ENCODE measurements at regions not wholly inside any gene's neighbourhood (a gene's known extent, or its start where the extent isn't known, plus 50 kb on each side); places are given as distances from the start of the nearest gene placed in this dataset.

DNA sequence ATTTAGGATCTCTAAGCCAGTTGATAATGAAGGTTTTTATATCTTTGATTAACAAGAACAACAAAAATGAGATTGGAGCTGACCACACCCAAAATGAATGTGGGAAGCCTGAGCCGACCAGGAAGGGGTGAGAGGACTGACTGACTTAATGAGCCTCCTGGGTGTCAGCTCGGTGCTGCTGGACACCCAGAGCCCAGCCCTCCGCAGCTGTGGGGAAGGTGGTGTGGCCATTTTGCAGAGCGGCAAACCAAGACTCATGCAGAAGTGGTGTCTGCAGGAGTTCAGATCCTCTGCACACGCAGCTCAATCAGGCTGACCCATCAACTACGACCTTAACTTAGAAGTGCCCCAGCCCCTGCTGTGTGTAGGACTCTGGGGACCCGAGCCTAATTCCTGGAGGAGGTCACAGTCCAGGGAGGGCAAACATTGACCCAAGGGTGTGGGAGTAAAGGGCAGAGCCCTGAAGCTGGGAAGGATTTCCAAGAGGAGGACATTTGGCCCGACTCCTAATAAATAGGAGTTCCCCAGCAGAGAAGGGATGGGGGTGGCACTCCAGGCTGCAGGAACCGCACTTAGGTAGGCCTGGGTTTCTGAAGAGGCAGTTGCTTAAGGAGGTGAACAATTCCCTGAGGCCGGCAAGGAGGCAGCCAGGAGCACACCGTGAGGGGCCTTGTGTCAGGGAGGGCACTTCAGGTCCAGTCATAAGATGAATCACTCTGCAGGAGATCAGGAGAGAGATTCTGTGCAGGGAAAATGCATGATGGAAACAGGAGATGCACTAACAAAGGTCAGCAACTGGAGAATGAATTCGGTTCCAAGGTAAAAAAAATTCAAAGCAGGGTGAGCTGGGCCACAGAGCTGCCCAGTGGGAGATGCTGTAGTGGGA lies 197.1 kb upstream of the TPM1 start:
- no peaks in the 10 kb centered on the region for H3K27me3 ChIP-seq (ENCODE audit: control insufficient read depth, insufficient read depth, low read length)
- DNase-seq (ENCODE audit: low read depth): no peak
- no peak overlapping the region for H3K4me3 ChIP-seq (ENCODE audit: low read depth, low read length)
- H3K36me3 ChIP-seq (ENCODE audit: control insufficient read depth, insufficient read depth, low read length): peaks cover 3% of the 10 kb centered on the region; the same call in 1 of the 2 replicates
- TF ChIP-seq, protein P1, sequence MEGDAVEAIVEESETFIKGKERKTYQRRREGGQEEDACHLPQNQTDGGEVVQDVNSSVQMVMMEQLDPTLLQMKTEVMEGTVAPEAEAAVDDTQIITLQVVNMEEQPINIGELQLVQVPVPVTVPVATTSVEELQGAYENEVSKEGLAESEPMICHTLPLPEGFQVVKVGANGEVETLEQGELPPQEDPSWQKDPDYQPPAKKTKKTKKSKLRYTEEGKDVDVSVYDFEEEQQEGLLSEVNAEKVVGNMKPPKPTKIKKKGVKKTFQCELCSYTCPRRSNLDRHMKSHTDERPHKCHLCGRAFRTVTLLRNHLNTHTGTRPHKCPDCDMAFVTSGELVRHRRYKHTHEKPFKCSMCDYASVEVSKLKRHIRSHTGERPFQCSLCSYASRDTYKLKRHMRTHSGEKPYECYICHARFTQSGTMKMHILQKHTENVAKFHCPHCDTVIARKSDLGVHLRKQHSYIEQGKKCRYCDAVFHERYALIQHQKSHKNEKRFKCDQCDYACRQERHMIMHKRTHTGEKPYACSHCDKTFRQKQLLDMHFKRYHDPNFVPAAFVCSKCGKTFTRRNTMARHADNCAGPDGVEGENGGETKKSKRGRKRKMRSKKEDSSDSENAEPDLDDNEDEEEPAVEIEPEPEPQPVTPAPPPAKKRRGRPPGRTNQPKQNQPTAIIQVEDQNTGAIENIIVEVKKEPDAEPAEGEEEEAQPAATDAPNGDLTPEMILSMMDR (IDR thresholded peaks at IDR 0.05; ENCODE audit: insufficient read depth, low read depth, low read length): no peak
- CTCF ChIA-PET: interaction anchor here (0.6 to 1.5 kb wide), 4 partner anchors 13 to 249 kb away, joined by 3 to 4 read pairs (median 4); no protein-coding TSS in a partner anchor
- POLR2A ChIA-PET: interaction anchor here (0.6 kb wide), 1 partner anchor 29 kb away, joined by 9 read pairs; no protein-coding TSS in a partner anchor

DNA sequence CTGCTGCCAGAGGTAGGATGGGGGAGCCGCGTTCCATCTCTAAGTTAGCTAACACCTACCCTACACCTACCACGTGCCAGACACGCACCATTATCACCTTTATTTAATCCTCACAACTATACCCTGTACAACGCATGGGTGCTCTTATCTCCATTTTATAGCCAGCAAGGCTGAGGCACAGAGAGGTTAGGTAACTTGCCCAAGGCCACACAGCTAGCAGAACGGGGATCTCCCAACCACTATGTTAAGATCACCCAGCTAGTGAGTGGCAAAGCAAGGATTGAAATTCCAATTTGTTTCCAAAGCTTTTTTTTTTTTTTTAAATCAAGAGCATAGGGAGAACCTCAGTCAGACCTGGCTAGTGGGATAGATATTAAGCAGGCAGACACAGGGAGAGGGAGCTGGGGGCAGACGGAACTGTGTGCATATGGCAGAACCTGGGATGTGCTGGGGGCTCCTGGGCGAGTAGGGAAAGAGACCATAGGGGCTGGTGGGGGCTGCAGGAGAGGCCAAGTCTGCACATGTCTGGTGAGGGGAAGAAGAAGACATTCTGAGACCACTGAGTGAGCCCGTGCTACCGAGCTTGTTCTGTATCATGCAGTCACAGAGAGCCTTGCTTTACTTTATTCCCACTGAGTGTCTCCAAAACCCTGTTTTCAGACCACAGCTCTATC lies 196.3 kb upstream of the TPM1 start:
- POLR2A ChIA-PET: interaction anchor here (0.6 to 0.7 kb wide), 2 partner anchors 28 to 29 kb away, joined by 9 to 14 read pairs; no protein-coding TSS in a partner anchor
- CTCF ChIA-PET: interaction anchor here (0.6 to 1.6 kb wide), 6 partner anchors 16 to 248 kb away, joined by 3 to 4 read pairs (median 4); no protein-coding TSS in a partner anchor
- no peak overlapping the region for H3K4me3 ChIP-seq (ENCODE audit: low read depth, low read length)
- no peak for DNase-seq (ENCODE audit: low read depth)
- no peaks in the 10 kb centered on the region for H3K27me3 ChIP-seq (ENCODE audit: control insufficient read depth, insufficient read depth, low read length)
- TF ChIP-seq, protein P1 (IDR thresholded peaks at IDR 0.05; ENCODE audit: insufficient read depth, low read depth, low read length): no peak
- peaks cover 2% of the 10 kb centered on the region; the same call in 1 of the 2 replicates for H3K36me3 ChIP-seq (ENCODE audit: control insufficient read depth, insufficient read depth, low read length)

DNA sequence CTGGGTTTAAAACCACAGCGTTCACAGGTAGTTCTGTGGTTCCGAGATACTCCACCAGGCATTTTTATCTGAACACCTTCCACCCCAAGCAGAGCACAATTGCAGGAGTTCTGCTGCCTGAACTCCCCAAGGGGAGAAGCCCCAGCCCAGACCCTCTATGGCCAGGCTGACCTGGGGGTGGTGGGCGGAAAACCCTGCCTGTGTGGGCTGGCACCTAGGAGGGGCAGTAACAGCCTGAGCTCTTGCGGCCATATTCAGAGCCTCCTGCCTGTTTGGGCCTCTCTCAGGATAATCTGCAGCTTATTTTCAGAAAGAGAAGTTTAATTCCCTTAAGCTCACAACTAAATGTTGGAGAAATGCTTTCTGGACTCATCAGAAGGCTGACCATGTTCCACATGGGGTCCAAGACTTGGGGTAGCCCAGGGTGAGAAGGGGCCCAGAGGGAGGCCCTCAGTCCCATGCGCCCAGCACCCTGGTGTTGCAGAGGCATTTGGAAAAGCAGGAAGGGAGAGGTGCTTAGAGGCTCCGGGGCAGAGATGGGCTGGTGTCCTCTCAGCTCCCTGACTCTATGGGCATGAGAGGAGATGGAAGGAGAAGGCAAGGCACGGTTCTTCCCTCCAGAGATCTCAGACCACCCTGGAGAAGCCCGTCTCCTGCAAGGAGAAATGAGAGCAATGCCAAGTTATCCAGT lies 195.6 kb upstream of the TPM1 start:
- peaks cover 2% of the 10 kb centered on the region; the same call in 1 of the 2 replicates for H3K36me3 ChIP-seq (ENCODE audit: control insufficient read depth, insufficient read depth, low read length)
- POLR2A ChIA-PET: interaction anchor here (0.7 kb wide), 1 partner anchor 28 kb away, joined by 14 read pairs; no protein-coding TSS in a partner anchor
- no peaks in the 10 kb centered on the region for H3K27me3 ChIP-seq (ENCODE audit: control insufficient read depth, insufficient read depth, low read length)
- CTCF ChIA-PET: interaction anchor here (0.6 to 1.6 kb wide), 11 partner anchors 15 to 249 kb away, joined by 3 to 6 read pairs (median 4); no protein-coding TSS in a partner anchor
- TF ChIP-seq, protein P1 (IDR thresholded peaks at IDR 0.05; ENCODE audit: insufficient read depth, low read depth, low read length): no peak
- no peak overlapping the region for H3K4me3 ChIP-seq (ENCODE audit: low read depth, low read length)
- no peak for DNase-seq (ENCODE audit: low read depth)

- H3K4me3 ChIP-seq (ENCODE audit: low read depth, low read length): no peak overlapping the region
- ChIA-PET CTCF (interaction anchor here (0.6 to 1.6 kb wide), 15 partner anchors 16 to 247 kb away, joined by 3 to 7 read pairs (median 4); no protein-coding TSS in a partner anchor), POLR2A (interaction anchor here (1.0 kb wide), 1 partner anchor 200 kb away, joined by 3 read pairs; no protein-coding TSS in a partner anchor)
- no peaks in the 10 kb centered on the region for H3K36me3 ChIP-seq (ENCODE audit: control insufficient read depth, insufficient read depth, low read length)
- no peaks in the 10 kb centered on the region for H3K27me3 ChIP-seq (ENCODE audit: control insufficient read depth, insufficient read depth, low read length)
- no peak for DNase-seq (ENCODE audit: low read depth)
- TF ChIP-seq, protein P1 (IDR thresholded peaks at IDR 0.05; ENCODE audit: insufficient read depth, low read depth, low read length): peak; percentile 57
Observed at GRCh38 chr15:62847900-62848489, 194.6 kb upstream of the TPM1 start.
